Tibial nerve (tissue), 4 donors: ENCODE measurements at regions not wholly inside any gene's neighbourhood (a gene's known extent, or its start where the extent isn't known, plus 50 kb on each side); places are given as distances from the start of the nearest gene placed in this dataset.
"Not testable (repeated sequence)": the region's sequence is repeated elsewhere in the genome, so short reads cannot be mapped to it uniquely, and the experiment has no call there.

Experiments
- DNase-seq, 2 donors: peaks; one replicate each; pipeline ENCODE4 v3.0.0-alpha.2; 2019; ENCODE audit warnings: low spot score in 2 of 2
- H3K27ac ChIP-seq, 4 donors: fragments of 200-600 bp; sonication (generic) in 3 of 4; one replicate each; pipeline ENCODE4 v1.5.1; 2017 to 2019; ENCODE audit warnings: mild to moderate bottlenecking in 1 of 4
- H3K27me3 ChIP-seq, 2 donors: fragments of 200-600 bp; sonication (generic) in 1 of 2; one replicate each; pipeline versions ENCODE4 v1.5.1 to v1.6.0; 2017 to 2019
- H3K36me3 ChIP-seq, 3 donors: fragments of 200-600 bp; sonication (generic); one replicate each; pipeline ENCODE4 v1.5.1; 2018 to 2019
- H3K4me1 ChIP-seq, 4 donors: fragments of 200-600 bp; sonication (generic) in 3 of 4; one replicate each; pipeline ENCODE4 v1.5.1; 2017 to 2019
- H3K4me3 ChIP-seq, 4 donors: fragments of 200-600 bp; sonication (generic) in 3 of 4; one replicate each; pipeline ENCODE4 v1.5.1; 2017 to 2019; ENCODE audit warnings: mild to moderate bottlenecking in 1 of 4, moderate library complexity in 1 of 4
- H3K9me3 ChIP-seq, 4 donors: fragments of 200-600 bp; sonication (generic) in 3 of 4; one replicate each; pipeline ENCODE4 v1.5.1; 2017 to 2019
- CTCF ChIP-seq, 5 experiments: fragments of 200-600 bp in 3 of 5; fragments of 450-650 bp in 2 of 5; sonication (generic) in 3 of 5; IDR thresholded peaks; one replicate each; pipeline ENCODE4 v1.5.1; 2016 to 2019; ENCODE audit warnings: antibody characterized with exemption in 5 of 5, mild to moderate bottlenecking in 3 of 5, moderate library complexity in 2 of 5
- EP300 ChIP-seq, 2 donors: sonication (generic); formaldehyde crosslinking; IDR thresholded peaks; one replicate each; pipeline ENCODE4 v1.6.1; 2017; ENCODE audit warnings: antibody characterized with exemption in 2 of 2, mild to moderate bottlenecking in 1 of 2
- POLR2A ChIP-seq, 2 donors: fragments of 450-650 bp; IDR thresholded peaks; one replicate each; pipeline ENCODE4 v1.6.1; 2017; ENCODE audit warnings: antibody characterized with exemption in 2 of 2, mild to moderate bottlenecking in 2 of 2, moderate library complexity in 2 of 2
- WGBS, 2 donors: methylation state at CpG; one replicate each; pipeline ENCODE4 v1.1.5; 2018; 5-methylcytosine and 5-hydroxymethylcytosine counted together

GRCh38 chr4:132203618-132204017 lies 945.5 kb upstream of the PCDH10 start:
- Histone ChIP-seq H3K9me3 (no peaks in the 10 kb centered on the region), H3K27me3 (no peaks in the 10 kb centered on the region), H3K36me3 (no peaks in the 10 kb centered on the region), H3K4me3 (no peak overlapping the region), H3K4me1 (no peaks in the 10 kb centered on the region), H3K27ac (no peak overlapping the region)
- WGBS, 2 donors = 48 to 53% methylated on average over 2 of the region's 2 CpGs
- no peak for TF ChIP-seq POLR2A (IDR thresholded peaks at IDR 0.05)
- TF ChIP-seq EP300 (IDR thresholded peaks at IDR 0.05) = no peak
- TF ChIP-seq CTCF (IDR thresholded peaks at IDR 0.05) = no peak
- DNase-seq = no peak

- H3K27me3 ChIP-seq = no peaks in the 10 kb centered on the region
- no peak overlapping the region for H3K27ac ChIP-seq
- no peaks in the 10 kb centered on the region for H3K4me1 ChIP-seq
- TF ChIP-seq EP300 (IDR thresholded peaks at IDR 0.05) (no peak), POLR2A (IDR thresholded peaks at IDR 0.05) (no peak), CTCF (IDR thresholded peaks at IDR 0.05) (no peak)
- WGBS, 2 donors = 92 to 94% methylated on average over 2 of the region's 2 CpGs
- no peak overlapping the region for H3K4me3 ChIP-seq
- no peak for DNase-seq
- no peaks in the 10 kb centered on the region for H3K9me3 ChIP-seq
- no peaks in the 10 kb centered on the region for H3K36me3 ChIP-seq
Measured at GRCh38 chr4:132214519-132214918, 934.6 kb upstream of the PCDH10 start.

GRCh38 chr4:132218406-132218805 lies 930.7 kb upstream of the PCDH10 start:
- no peaks in the 10 kb centered on the region for H3K9me3 ChIP-seq
- no peaks in the 10 kb centered on the region for H3K27me3 ChIP-seq
- no peaks in the 10 kb centered on the region for H3K36me3 ChIP-seq
- no peak for TF ChIP-seq CTCF (IDR thresholded peaks at IDR 0.05)
- no peak for TF ChIP-seq POLR2A (IDR thresholded peaks at IDR 0.05)
- TF ChIP-seq EP300 (IDR thresholded peaks at IDR 0.05) = no peak
- no peak overlapping the region for H3K4me3 ChIP-seq
- WGBS, 2 donors = 87 to 90% methylated on average over 1 of the region's 1 CpG
- no peaks in the 10 kb centered on the region for H3K4me1 ChIP-seq
- no peak for DNase-seq
- no peak overlapping the region for H3K27ac ChIP-seq

- no peak for DNase-seq
Measured at GRCh38 chr4:132227151-132227856, 921.8 kb upstream of the PCDH10 start.

GRCh38 chr4:132227857-132228165 lies 921.3 kb upstream of the PCDH10 start:
- H3K27me3 ChIP-seq, DNase-seq, H3K4me3 ChIP-seq, H3K4me1 ChIP-seq, H3K9me3 ChIP-seq, H3K27ac ChIP-seq, H3K36me3 ChIP-seq: not testable (repeated sequence)
- peak in 1 of 5 experiments; percentile 24 for TF ChIP-seq CTCF (IDR thresholded peaks at IDR 0.05)
- WGBS, 2 donors = 63 to 71% methylated on average over 11 of the region's 11 CpGs

More at GRCh38 chr4:132227151-132227856, 921.8 kb upstream of the PCDH10 start:
- TF ChIP-seq EP300 (IDR thresholded peaks at IDR 0.05) (no peak), POLR2A (IDR thresholded peaks at IDR 0.05) (no peak), CTCF (IDR thresholded peaks at IDR 0.05) (no peak)
- Histone ChIP-seq H3K27me3 (no peaks in the 10 kb centered on the region), H3K4me3 (no peak overlapping the region), H3K27ac (no peak overlapping the region), H3K4me1 (no peaks in the 10 kb centered on the region), H3K36me3 (no peaks in the 10 kb centered on the region), H3K9me3 (peaks cover 0 to 7% (median 0%) of the 10 kb centered on the region in 4 donors)
- WGBS, 2 donors = 73 to 78% methylated on average over 9 of the region's 9 CpGs
